Astrocyte of the hippocampus (primary cell): ENCODE measurements at regions not wholly inside any gene's neighbourhood (a gene's known extent, or its start where the extent isn't known, plus 50 kb on each side); places are given as distances from the start of the nearest gene placed in this dataset.
"Not testable (repeated sequence)": the region's sequence is repeated elsewhere in the genome, so short reads cannot be mapped to it uniquely, and the experiment has no call there.

Source experiments
- DNase-seq: peaks from one replicate; pipeline ENCODE4 v3.0.0; 2011; ENCODE audit warnings: low read depth, low spot score

GRCh38 chrX:146581981-146582712 lies 227.4 kb upstream of the CXorf51B start:
- no peak for DNase-seq

GRCh38 chrX:146602246-146602645 lies 207.3 kb upstream of the CXorf51B start:
- no peak for DNase-seq

GRCh38 chrX:146604196-146604595 lies 205.4 kb upstream of the CXorf51B start:
- DNase-seq, result no peak

GRCh38 chrX:146614663-146615478 lies 194.7 kb upstream of the CXorf51B start:
- DNase-seq, result no peak

- DNase-seq, result peak; percentile 0
Observed at GRCh38 chrX:146615628-146616348, 193.8 kb upstream of the CXorf51B start.

GRCh38 chrX:146619943-146620342 lies 189.6 kb upstream of the CXorf51B start:
- not testable (repeated sequence) for DNase-seq

- no peak for DNase-seq
Observed at GRCh38 chrX:146658379-146658778, 151.2 kb upstream of the CXorf51B start.

- DNase-seq, result no peak
Observed at GRCh38 chrX:146707781-146708180, 101.8 kb upstream of the CXorf51B start.

- not testable (repeated sequence) for DNase-seq
Observed at GRCh38 chrX:146708866-146709265, 100.7 kb upstream of the CXorf51B start.

- peak; percentile 0 for DNase-seq
Observed at GRCh38 chrX:146754268-146754667, 55.3 kb upstream of the CXorf51B start.

- DNase-seq, result no peak
Observed at GRCh38 chrX:146755214-146755613, 54.4 kb upstream of the CXorf51B start.
